ENCODE measurements at regions not wholly inside any gene's neighbourhood (a gene's known extent, or its start where the extent isn't known, plus 50 kb on each side); places are given as distances from the start of the nearest gene placed in this dataset.

GRCh38 chr15:53328341-53328740 is 431.1 kb downstream of the WDR72 start:
- Mint-ChIP-seq H3K36me3 (no peaks in the 10 kb centered on the region), H3K27ac (no peak overlapping the region), H3K9me3 (peaks cover 0 to 6% (median 2%) of the 10 kb centered on the region in 7 donors), H3K4me3 (no peak overlapping the region), H3K4me1 (no peaks in the 10 kb centered on the region), H3K27me3 (ENCODE audit: low read depth in 3 of 3) (peaks cover 0 to 1% (median 0%) of the 10 kb centered on the region in 3 donors)
- H4K20me1 ChIP-seq (ENCODE audit: insufficient read depth, low read length) = no peaks in the 10 kb centered on the region
- no peaks in the 10 kb centered on the region for H3K36me3 ChIP-seq (replicated peaks in 1 of 2; ENCODE audit: control insufficient read depth in 1 of 2, insufficient read depth in 2 of 2, low read length in 2 of 2)
- no peak overlapping the region for H2AFZ ChIP-seq (ENCODE audit: insufficient read depth, low read depth, low read length, poor library complexity, severe bottlenecking)
- 60% methylated on average over 1 of the region's 1 CpG for WGBS (ENCODE audit: insufficient coverage)
- intact Hi-C loops (cut with micrococcal nuclease) = no loop called here
- no peak overlapping the region for H3K9ac ChIP-seq (ENCODE audit: insufficient read depth, low read length, poor library complexity, severe bottlenecking)
- no peak overlapping the region for H3K4me3 ChIP-seq (replicated peaks in 1 of 3; ENCODE audit: low read depth in 2 of 3, low read length in 3 of 3)
- no peak for DNase-seq
- peaks cover 0 to 3% of the 10 kb centered on the region in 2 donors for H3K9me3 ChIP-seq (replicated peaks in 1 of 2; ENCODE audit: control insufficient read depth in 1 of 2, insufficient read depth in 1 of 2, low read length in 2 of 2)
- TF ChIP-seq CTCF (IDR thresholded peaks at IDR 0.05) = no peak
- H3K79me2 ChIP-seq (ENCODE audit: insufficient read depth, low read length) = no peaks in the 10 kb centered on the region
- H3K4me1 ChIP-seq (ENCODE audit: control insufficient read depth in 1 of 2, insufficient read depth in 2 of 2, low read length in 2 of 2) = no peaks in the 10 kb centered on the region
- no peaks in the 10 kb centered on the region for H3K27me3 ChIP-seq (ENCODE audit: control insufficient read depth in 2 of 2, insufficient read depth in 2 of 2, low read length in 2 of 2)
- H3K4me2 ChIP-seq (replicated peaks; ENCODE audit: extremely low read depth, low read length, poor library complexity, severe bottlenecking) = no peak overlapping the region
- H3K27ac ChIP-seq (ENCODE audit: low read depth in 1 of 2, low read length in 2 of 2) = no peak overlapping the region

GRCh38 chr15:53324061-53324460 is 435.4 kb downstream of the WDR72 start:
- Histone ChIP-seq H3K9ac (ENCODE audit: insufficient read depth, low read length, poor library complexity, severe bottlenecking) (no peak overlapping the region), H3K36me3 (replicated peaks in 1 of 2; ENCODE audit: control insufficient read depth in 1 of 2, insufficient read depth in 2 of 2, low read length in 2 of 2) (no peaks in the 10 kb centered on the region), H3K27ac (ENCODE audit: low read depth in 1 of 2, low read length in 2 of 2) (no peak overlapping the region), H4K20me1 (ENCODE audit: insufficient read depth, low read length) (no peaks in the 10 kb centered on the region), H3K4me1 (ENCODE audit: control insufficient read depth in 1 of 2, insufficient read depth in 2 of 2, low read length in 2 of 2) (no peaks in the 10 kb centered on the region), H3K4me2 (replicated peaks; ENCODE audit: extremely low read depth, low read length, poor library complexity, severe bottlenecking) (no peak overlapping the region), H3K9me3 (replicated peaks in 1 of 2; ENCODE audit: control insufficient read depth in 1 of 2, insufficient read depth in 1 of 2, low read length in 2 of 2) (no peaks in the 10 kb centered on the region), H3K27me3 (ENCODE audit: control insufficient read depth in 2 of 2, insufficient read depth in 2 of 2, low read length in 2 of 2) (no peaks in the 10 kb centered on the region), H3K79me2 (ENCODE audit: insufficient read depth, low read length) (no peaks in the 10 kb centered on the region), H3K4me3 (replicated peaks in 1 of 3; ENCODE audit: low read depth in 2 of 3, low read length in 3 of 3) (no peak overlapping the region), H2AFZ (ENCODE audit: insufficient read depth, low read depth, low read length, poor library complexity, severe bottlenecking) (no peak overlapping the region)
- no peak for TF ChIP-seq CTCF (IDR thresholded peaks at IDR 0.05)
- no peaks in the 10 kb centered on the region for H3K36me3 Mint-ChIP-seq
- H3K4me3 Mint-ChIP-seq = no peak overlapping the region
- 100% methylated on average over 1 of the region's 7 CpGs for WGBS (ENCODE audit: insufficient coverage)
- peaks cover 0 to 3% (median 0%) of the 10 kb centered on the region in 7 donors for H3K9me3 Mint-ChIP-seq
- no peaks in the 10 kb centered on the region for H3K4me1 Mint-ChIP-seq
- peaks cover 0 to 2% (median 0%) of the 10 kb centered on the region in 3 donors for H3K27me3 Mint-ChIP-seq (ENCODE audit: low read depth in 3 of 3)
- DNase-seq = no peak
- intact Hi-C loops (cut with micrococcal nuclease) = no loop called here
- H3K27ac Mint-ChIP-seq = no peak overlapping the region

Measured in CD14-positive monocyte (primary cell).